Coronary artery (tissue), 2 donors: ENCODE measurements at regions not wholly inside any gene's neighbourhood (a gene's known extent, or its start where the extent isn't known, plus 50 kb on each side); places are given as distances from the start of the nearest gene placed in this dataset.

Experiments used
- DNase-seq: peaks from one replicate; pipeline ENCODE4 v3.0.0-alpha.2; 2017; ENCODE audit warnings: low spot score
- H3K27ac ChIP-seq, 2 donors: fragments of 200-600 bp; sonication (generic); one replicate each; pipeline ENCODE4 v1.5.1; 2016 to 2019
- H3K4me3 ChIP-seq: fragments of 200-600 bp; sonication (generic); 2 replicates; pipeline ENCODE4 v1.5.1; 2016; ENCODE audit warnings: mild to moderate bottlenecking, moderate library complexity
- TF ChIP-seq, protein P1 (sequence below): fragments of 200-600 bp; sonication (generic); IDR thresholded peaks from one replicate; pipeline ENCODE4 v1.5.1; 2019; ENCODE audit warnings: antibody characterized with exemption

- Histone ChIP-seq H3K27ac (no peak overlapping the region), H3K4me3 (no peak overlapping the region)
- TF ChIP-seq, protein P1, sequence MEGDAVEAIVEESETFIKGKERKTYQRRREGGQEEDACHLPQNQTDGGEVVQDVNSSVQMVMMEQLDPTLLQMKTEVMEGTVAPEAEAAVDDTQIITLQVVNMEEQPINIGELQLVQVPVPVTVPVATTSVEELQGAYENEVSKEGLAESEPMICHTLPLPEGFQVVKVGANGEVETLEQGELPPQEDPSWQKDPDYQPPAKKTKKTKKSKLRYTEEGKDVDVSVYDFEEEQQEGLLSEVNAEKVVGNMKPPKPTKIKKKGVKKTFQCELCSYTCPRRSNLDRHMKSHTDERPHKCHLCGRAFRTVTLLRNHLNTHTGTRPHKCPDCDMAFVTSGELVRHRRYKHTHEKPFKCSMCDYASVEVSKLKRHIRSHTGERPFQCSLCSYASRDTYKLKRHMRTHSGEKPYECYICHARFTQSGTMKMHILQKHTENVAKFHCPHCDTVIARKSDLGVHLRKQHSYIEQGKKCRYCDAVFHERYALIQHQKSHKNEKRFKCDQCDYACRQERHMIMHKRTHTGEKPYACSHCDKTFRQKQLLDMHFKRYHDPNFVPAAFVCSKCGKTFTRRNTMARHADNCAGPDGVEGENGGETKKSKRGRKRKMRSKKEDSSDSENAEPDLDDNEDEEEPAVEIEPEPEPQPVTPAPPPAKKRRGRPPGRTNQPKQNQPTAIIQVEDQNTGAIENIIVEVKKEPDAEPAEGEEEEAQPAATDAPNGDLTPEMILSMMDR = no peak
- DNase-seq = no peak
Measured at GRCh38 chr2:140154271-140154670, 1374.1 kb upstream of the NXPH2 start.

- TF ChIP-seq, protein P1 = no peak
- Histone ChIP-seq H3K27ac (no peak overlapping the region), H3K4me3 (no peak overlapping the region)
- no peak for DNase-seq
Measured at GRCh38 chr2:140144611-140145010, 1364.4 kb upstream of the NXPH2 start.

- TF ChIP-seq, protein P1 = no peak
- Histone ChIP-seq H3K27ac (no peak overlapping the region), H3K4me3 (no peak overlapping the region)
- no peak for DNase-seq
Measured at GRCh38 chr2:140138736-140139135, 1358.5 kb upstream of the NXPH2 start.

DNA sequence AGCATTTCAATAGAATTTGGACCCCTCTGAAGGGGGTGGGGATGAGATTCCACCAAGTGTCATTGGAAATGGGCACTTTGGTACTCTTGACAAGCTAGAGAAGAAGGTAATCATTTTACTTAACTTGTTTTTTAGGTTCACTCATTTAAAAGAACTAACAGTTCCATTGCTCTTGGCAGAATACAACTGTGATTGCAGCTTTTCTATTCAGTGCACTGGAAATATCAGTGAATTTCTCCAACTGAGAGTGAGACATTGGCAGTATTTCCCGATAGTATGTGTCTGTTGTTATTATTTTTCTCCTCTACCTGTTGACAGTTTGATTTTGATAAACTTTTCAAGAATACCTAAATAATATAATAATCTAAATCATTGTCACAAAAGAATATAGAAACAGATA, 1356.7 kb upstream of the NXPH2 start:
- no peak overlapping the region for H3K4me3 ChIP-seq
- no peak for DNase-seq
- H3K27ac ChIP-seq = no peak overlapping the region
- TF ChIP-seq, protein P1 = no peak

DNA sequence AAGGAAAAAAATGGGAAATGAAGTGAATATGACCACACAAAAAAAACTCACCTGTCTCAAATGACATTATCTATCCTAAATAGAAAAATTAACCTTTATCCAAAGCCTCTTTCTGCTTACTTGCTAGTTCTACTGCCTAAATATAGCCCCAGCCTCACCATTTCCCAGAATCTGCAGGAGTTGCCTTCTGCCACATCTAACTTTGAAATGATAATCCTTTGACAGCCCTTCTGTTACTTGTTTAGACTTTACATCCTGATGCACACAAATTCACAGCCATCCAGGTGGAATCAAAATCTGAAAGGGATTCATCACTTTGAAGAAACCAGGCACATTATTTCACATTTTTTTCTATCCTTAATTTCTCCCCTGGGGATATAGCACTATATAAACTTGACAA, 1356.2 kb upstream of the NXPH2 start:
- Histone ChIP-seq H3K4me3 (no peak overlapping the region), H3K27ac (no peak overlapping the region)
- DNase-seq = no peak
- TF ChIP-seq, protein P1 = no peak

GRCh38 chr2:140128909-140129308, 1348.7 kb upstream of the NXPH2 start:
- TF ChIP-seq, protein P1 = no peak
- Histone ChIP-seq H3K27ac (no peak overlapping the region), H3K4me3 (no peak overlapping the region)
- no peak for DNase-seq

- DNase-seq = no peak
- TF ChIP-seq, protein P1 = no peak
- no peak overlapping the region for H3K27ac ChIP-seq
- no peak overlapping the region for H3K4me3 ChIP-seq
Measured at GRCh38 chr2:140122001-140122400, 1341.8 kb upstream of the NXPH2 start.
